HPDE6-E6E7 (cell line): ENCODE measurements at regions not wholly inside any gene's neighbourhood (a gene's known extent, or its start where the extent isn't known, plus 50 kb on each side); places are given as distances from the start of the nearest gene placed in this dataset.
A peak's percentile ranks its signal among the peaks of the same experiment; 100 is the strongest.

ENCODE experiments used
- DNase-seq: peaks from one replicate; pipeline ENCODE4 v3.0.0; 2011; ENCODE audit warnings: missing footprints; ENCODE audit errors: extremely low spot score

DNA sequence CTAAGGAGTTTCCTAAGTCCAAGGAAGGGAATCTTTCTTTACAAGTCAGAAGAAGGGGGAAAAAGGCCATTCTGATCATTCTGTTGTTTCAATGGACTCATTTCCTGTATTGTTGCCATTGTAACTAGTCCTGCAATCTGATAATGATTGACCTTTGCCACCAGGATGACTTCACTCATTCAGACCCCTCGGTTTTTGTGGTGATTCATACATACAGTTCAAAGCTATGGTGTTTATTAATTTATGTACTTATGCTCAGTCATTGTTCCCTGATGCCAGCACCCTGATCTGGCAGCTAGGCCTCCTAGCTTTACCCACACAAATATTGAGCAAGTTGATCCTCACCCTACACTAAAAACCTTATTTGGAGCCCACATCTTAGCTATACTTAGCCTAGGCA, 57.6 kb upstream of the ZNF519 start:
- peak; percentile 20 for DNase-seq

DNA sequence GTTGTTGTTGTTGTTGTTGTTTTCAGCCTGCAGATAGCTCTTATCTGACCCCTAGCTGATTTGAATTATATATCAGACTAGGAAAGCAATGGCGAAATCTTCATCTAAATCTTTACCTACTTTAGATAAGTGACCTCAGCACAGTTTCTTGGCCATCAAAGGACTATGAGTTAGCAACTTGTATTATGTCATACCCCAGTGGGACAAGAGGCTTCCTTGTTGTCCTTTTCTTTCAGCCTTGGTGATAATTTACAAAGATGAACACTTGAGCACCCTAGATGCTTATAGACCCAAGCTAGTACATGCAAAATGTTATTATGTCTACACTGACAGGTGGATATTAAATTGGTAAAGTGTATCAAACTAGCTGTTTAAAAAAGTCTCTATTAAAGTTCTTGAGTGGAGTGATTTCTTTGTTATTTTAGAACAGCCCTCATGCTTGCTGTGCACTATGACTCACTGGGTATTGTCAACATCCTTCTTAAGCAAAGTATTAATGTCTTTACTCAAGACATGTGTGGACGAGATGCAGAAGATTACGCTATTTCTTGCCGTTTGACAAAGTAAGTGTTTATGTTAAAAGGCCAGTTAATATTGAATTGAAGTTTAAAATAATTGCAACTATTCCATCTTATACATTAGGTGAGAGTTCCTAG, 56.6 kb upstream of the ZNF519 start:
- peak; percentile 14 for DNase-seq
